Embryonic facial prominence (tissue), 1 donor: ENCODE measurements at regions not wholly inside any gene's neighbourhood (a gene's known extent, or its start where the extent isn't known, plus 50 kb on each side); places are given as distances from the start of the nearest gene placed in this dataset.
"Not testable (repeated sequence)": the region's sequence is repeated elsewhere in the genome, so short reads cannot be mapped to it uniquely, and the experiment has no call there.

ENCODE experiments used
- DNase-seq: peaks from one replicate; pipeline ENCODE4 v3.0.0-alpha.2; 2016; ENCODE audit errors: extremely low spot score

DNA sequence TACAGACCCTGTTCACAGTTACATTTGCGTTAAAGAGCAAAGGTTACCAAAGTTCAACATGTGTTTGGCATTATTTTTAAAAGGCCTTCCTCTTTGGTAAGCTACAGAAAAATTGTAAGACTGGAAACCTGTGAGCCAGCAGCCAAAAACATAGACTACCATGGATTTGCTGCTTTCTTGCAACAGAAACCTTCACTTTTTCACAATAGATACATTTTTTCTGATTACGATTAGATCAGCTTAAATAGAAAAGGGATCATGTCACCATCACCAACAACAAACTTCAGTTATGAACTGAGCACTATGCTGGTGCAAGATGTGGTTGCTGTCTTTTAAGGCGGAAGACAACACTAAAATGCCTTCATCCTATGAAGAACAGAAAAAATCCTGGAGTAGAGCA is 112.3 kb upstream of the MARCKS start:
- no peak for DNase-seq

DNA sequence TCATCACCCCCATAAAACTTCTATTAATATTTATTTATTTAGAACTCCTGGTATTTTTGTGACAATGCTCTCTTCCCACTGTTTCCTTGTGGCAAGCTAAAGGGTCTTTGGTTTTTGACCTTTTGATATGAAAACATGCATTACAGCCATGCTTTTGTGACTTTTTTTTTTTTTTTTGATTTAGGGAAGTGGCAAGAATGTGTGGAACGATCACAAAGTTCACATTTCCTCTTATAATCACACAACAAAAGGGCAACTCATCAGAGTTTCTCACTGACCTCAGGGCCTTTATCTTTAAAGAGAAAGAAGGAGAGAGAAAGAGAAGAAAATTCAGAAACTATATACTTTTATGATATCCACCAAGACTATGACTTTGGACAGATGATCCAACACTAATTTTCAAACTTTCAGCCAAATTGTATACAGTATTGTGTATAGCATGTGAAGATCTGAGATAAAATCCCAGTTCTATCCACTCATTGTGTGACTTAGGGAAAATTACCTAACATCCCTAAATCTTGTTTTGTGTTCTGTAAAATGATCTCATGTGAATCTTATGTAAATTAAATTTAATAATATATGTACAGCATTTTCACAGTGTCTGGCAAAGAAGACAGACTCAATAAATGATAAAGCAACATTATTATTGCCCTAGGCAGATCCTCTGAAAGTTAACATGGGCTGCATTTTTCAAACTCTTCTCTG is 106.8 kb upstream of the MARCKS start:
- DNase-seq, result no peak

DNA sequence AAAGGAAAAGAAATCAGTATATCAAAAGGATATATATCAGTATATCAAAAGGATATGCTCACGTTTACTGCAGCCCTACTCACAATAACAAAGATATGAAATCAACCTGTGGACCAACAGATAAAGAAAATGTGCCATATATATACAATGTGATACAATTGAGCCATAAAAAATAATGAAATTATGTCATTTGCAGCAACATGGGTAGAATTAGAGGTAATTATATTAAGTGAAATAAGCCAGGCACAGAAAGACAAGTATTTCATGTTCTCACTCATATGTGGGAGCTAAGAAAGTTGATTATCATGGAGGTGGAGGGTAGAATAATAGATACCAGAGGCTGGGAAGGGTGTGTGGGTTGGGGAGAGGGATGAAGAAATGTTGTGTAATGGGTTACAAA is 102.9 kb upstream of the MARCKS start:
- no peak for DNase-seq

DNA sequence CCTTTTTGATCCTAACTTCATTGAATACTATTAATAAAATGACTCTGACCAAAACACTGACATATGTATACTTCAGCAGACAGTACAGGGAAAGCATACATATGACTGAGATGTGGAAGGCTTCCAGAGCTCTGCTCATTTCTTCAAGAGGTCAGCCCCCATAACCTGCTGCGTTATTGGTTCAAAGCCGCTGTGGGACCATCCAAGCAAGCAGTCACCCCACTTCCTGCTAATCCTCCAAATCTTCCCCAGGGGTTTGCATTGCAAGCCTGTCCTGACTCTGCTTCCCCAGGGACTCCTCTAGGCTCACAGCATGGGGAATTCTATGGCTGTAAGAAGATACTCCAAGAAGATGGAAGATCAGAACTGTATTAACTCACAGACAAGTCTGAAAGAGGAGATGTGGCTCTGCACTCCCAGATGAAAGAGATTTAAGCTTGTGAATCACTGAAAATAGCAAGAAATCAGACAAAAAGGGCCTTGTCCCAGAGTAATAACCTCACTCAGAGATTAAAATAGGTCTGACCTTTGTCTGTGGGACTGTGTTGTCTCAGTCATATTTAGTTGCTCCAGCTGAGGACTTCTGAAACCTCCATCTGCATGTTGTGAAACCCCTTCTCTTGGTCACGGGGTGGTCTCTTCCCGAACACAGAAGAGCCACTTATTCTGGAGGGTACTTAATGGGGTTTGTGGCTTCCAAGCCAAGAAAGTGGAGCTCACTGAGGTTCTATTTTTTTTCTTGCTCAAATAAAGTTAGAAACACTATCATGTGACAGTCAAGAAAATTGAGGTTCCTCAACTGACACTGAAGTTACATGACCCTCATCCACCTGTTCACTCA is 101.5 kb upstream of the MARCKS start:
- no peak for DNase-seq

DNA sequence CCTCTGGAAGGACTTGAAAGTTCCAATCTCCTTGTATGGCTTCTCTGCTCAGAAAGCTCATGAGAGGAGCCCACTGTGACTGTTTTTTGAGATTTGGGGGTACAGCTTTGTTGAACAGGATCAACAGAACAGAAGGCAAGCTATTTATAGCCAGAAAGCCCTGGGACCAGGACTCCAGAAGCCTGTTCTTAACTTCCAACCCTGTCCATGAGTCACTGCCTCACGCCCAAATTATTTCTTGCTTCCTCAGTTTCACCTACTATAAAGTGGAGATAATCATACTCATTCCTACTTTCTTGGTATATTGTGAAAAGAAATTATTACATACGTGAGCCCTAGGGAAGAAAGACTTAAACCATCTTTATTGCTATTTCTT is 100.9 kb upstream of the MARCKS start:
- no peak for DNase-seq

DNA sequence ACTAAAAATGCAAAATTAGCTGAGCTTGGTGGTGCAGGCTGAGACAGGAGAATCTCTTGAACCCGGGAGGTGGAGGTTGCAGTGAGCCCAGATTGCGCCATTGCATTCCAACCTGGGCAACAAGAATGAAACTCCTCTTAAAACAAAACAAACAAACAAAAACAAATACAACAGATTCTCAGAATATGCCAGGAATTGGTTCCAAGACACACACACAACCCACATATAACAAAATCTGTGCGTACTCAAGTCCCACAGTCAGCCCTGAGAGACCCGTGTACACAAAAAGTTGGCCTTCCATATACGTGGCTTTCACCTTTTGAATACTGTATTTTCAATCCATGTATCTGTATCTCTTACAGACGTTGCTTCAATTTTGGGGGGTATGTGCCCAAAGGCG is 98.9 kb upstream of the MARCKS start:
- DNase-seq, result no peak

DNA sequence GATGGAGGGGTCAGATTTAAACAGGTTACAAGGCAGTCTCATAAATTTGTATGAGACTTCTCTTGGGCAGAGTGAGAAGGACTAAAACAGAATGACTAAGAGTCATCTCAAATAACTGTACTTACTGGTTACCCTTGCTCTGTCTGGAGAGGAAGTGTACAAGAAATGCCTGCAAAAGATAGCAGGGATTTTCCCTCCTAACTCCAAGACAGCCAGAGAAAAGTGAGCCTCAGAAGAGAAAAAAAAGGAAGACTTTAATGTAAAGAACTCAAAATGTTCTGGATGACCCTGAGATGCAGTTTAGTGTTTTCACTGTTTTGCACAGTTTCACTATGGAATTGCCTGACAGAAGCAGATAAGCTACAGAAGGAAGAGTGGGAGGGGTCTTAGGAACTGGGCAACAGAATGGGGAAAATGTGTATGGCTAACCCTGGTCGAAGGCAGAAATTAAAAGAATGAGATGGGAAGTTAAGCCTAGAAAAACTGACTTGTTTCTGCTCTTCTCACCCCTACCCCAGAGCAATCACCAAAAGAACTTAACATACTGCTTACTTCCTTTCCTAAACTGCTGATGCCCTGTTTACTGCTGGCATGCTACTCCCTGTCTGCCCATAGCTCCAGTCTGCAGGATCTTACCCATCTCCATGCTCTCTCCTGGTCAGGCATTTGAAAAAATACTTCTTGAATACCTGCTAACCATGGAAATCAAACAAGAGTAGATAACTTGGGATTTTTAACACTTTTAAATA is 98.1 kb upstream of the MARCKS start:
- no peak for DNase-seq

DNA sequence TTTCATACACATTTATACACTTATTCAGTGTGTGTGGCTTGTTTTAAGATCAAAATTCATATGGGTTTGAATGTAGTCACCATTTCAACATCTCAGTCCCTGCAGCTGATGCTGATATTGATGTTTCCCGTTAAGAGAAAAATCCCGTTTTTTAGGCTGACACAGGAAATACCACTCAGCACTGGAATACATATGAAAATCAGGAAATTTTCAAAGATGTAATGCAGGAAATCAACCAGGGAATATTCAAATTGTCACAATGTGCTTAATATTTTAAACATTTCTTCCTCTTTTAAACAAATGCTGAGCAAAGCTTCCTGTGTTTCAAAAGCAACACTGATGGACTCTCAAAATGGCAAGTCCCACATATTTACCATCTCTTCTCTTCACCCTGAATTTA is 94.5 kb upstream of the MARCKS start:
- no peak for DNase-seq

DNA sequence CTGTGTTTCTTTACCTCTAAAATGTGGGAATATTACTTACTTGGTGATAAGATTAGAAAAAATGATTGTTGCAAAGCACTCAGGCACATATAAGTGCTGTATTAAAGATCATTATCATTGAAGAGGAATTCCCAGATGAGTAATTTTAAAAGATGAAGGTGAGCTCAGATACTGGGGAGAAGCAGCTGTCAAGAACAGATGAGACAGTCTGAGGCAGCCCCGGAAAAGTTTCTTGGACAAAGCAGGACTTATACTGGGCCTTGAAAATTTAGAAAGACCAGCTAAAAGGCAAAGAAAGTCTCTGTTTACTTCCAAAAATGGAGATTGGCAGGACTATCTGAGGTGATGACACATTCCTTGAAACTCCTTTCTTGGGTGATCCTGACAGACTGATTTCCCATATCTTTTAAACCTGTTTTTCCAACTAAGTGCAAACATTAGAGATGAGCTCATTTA is 93.8 kb upstream of the MARCKS start:
- no peak for DNase-seq

DNA sequence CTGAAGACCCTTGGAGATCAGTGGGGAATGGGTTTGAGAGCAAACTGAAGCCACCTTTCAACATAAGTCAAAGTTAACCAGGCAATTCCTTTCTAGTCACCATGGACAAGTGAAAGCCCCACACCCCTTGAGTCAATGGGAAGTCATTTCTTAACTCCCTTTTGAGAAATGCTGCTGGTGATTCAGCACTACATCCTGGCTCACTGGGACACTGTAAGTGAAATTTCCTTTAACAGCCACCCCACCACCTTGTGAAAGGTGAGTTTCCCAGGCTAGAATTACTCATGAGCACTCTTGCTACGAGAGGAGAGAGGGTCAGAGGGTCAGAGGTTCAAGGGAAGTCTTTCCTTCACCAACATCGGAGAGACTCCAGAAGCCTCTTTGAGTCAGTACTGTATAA is 93.3 kb upstream of the MARCKS start:
- DNase-seq, result no peak

DNA sequence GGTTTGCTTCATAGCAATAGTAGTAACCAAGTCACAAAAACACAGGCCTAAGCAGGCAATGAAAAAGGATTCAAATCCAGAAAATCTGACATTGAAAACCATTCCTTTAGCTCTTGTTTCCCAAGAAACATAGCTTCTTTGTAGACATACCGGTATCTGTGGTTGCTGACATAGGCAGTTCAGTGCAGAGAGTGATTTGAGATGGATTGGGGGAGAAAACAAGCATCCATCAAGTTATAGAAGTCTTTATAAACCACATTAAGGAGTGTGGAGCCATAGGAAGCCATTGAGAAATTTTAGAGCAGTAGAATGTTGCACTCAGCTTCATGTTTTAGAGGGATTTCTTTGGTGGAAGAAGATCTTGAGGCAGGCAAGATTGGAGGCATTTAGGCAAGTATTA is 91.2 kb upstream of the MARCKS start:
- no peak for DNase-seq

DNA sequence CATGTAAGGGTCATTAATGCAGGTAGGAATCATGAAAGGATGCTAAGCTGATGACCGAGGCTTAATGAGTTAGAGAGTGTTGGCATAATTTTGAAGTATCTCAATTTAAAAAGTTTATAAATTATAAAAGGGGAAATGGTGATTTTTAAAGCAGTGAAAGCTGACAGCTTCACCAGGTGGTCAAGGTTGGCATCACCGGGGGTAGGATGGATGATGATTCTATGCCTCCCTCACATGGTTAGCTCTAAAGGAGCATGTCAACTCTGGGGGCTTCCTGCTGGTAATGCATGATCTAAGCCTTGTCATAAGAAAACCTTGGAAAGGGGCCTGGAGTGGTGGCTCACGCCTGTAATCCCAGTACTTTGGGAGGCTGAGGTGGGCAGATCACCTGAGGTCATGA is 89.2 kb upstream of the MARCKS start:
- DNase-seq, result no peak

DNA sequence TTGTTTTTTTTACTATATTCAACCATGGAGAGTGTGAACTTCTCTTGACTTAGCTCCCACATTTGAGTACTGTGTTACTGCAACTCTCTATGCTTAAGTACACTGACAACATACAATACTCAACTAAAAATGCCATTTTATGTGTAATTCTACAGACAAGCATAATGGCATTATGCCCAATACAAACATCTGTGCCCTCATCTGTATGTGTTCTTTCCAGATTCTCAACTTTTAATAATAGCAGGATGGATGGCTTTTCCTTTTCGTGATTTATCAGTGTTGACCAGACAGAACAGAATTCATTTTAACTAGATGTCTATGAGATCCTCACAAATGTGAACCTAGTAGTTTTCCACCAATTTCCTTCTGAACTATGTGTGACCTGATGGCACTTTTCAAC is 84.2 kb upstream of the MARCKS start:
- DNase-seq, result no peak

DNA sequence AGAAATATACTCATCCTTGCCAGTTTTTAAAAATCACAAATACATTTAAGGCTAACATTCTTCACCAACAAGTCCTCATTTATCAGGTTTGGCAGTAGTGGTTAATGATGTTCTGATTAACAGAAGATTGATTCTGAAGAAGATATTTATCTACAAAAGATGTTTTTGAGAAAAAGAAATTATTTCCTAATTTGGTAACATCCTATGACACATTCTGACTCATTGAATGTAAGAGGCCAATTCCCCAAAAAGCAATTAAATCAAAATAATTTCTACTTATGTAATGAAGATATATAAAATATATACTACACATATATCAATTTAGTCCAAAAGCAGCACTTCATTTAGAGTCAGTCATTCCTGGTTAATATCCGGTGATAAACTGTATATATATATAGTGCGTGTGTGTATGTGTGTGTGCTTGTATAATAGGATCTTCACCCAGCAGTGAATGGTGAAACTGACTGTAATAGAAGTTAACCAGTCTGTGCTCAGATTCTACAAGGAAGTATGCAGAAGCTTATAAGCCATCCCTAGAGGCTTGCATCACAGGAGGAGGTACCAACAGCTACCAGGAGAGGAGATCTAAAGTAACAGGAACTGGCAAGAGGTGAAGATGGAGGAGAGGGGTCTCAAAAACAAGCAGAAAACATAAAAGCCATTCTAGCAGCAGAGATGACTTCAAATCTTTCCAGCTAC is 82.9 kb upstream of the MARCKS start:
- DNase-seq, result no peak

DNA sequence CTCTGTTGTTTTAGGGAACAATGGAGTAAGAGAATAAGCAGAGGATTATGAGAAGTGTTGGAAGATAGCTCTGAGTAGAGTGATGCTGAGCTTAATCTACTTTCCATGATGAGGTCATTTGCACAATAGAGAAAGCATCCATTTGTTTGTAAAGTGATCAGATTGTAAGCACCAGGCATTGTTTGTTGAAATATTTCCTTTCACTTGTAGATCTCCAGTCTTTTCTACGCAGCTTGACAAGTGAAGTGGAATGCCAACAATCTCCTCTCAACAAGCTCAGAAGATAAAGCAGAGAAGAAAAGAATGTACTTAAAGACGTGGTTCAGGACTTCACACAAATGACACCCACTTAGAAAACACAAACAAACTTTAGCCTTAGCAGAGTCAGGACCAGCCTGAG is 80.1 kb upstream of the MARCKS start:
- no peak for DNase-seq

DNA sequence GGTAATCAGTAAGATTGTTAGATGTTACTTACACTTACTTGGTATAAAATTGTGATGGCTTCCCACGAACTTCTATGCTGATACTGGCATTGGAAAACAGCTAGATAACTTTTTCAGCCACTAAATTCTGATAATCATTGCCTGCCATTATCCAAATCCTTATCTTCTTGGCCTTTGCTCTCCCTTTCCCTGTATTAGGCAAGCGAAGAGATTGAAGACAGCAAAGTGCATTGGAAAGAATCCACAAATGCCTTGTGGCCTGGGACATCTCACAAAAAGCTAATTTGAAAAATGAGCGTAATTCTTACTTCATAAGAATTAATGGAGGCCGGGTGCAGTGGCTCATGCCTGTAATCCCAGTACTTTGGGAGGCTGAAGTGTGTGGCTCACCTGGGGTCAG is 79.5 kb upstream of the MARCKS start:
- DNase-seq, result no peak

DNA sequence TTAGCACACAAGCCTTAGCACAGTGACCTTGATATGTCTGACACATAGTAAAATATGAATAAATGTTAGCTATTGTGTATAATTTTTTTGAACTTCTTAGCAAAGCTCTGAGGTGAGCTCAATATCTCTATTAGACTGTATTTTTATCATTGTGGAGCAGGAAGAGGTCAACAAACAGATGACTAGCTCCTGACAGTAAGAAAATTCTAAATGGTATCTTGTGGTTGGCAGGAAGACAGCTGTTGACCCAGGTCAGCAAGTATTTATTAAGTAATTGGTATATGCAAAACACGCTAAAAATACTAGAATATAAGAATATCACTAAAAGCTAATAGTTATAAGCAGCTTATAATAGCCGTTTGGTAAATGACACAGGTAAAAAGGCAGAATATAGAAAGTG is 77.5 kb upstream of the MARCKS start:
- no peak for DNase-seq

DNA sequence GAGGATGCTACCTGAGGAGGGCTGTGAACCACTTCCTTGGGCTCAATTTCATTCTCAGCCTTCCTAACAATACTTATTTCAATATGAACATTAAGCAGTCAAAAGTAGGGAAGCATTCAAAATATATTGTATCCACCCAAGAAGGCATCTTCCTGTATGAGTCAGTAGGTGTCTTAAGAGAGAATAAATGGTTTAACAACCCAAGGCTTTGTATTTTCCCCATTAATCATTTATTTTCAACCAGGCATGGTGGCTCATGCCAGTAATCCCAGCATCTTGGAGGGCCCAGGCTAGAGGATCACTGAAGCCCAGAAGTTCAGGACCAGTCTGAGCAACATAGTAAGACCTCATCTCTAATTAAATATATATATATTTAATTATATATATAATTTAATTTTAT is 74.5 kb upstream of the MARCKS start:
- no peak for DNase-seq

DNA sequence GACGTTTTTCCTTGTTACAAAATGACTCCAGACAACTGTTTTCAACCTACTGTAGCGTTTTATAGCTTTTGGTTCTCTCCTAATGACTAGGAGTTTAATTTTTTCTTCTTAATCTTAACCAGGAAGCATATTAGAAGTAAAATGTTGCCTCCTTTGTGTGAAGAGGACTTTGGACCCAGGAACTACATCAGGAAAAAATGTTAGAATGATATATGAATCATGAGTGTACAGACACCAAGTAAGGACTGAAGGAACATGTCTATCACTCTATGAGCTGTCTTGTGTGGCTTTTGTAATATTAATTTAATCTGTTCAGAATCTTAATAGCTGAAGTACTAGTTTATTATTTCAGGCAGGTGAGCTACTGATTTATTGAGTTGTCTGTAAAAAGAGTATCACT is 71.0 kb upstream of the MARCKS start:
- DNase-seq, result no peak

DNA sequence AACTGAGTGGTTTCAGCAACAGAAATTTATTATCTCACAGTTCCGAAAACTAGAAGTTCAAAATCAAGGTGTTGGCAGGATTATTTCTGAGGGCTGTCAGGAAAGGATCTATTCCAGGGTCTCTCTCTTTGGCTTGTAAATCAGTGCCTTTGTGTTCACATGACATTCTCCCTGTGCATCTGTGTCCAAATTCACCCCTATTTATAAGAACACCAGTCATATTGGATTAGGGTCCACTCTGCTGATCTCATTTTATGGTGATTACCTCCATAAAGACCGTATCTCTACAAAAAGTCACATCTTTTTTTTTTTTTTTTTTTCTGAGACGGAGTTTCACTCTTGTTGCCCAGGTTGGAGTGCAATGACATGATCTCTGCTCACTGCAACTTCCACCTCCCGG is 68.6 kb upstream of the MARCKS start:
- DNase-seq, result no peak

DNA sequence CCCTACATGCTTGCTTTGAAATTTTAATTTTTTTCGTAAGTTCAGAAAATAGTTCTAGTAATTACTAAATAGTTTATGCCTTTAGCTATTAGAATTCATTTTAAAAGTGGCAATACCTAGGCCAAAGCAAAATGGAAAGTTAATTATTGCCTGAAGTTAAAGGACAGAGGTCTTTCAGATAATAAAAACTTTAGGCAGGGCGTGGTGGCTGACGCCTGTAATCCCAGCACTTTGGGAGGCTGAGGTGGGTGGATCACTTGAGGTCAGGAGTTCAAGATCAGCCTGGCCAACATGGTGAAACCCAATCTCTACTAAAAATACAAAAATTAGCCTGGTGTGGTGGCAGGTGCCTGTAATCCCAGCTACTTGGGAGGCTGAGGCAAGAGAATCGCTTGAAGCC is 65.9 kb upstream of the MARCKS start:
- not testable (repeated sequence) for DNase-seq

DNA sequence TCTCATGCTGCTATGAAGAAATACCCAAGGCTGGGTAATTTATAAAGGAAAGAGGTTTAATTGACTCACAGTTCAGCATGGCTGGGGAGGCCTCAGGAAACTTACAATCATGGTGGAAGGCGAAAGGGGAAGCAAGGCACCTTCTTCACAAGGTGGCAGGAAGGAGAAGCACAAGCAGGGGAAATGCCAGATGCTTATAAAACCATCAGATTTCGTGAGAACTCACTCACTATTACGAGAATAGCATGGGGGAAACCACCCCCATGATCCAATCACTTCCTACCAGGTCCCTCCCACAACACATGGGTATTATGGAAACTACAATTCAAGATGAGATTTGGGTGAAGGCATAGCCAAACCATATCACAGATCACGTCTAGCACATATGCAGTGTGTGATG is 61.8 kb upstream of the MARCKS start:
- DNase-seq, result not testable (repeated sequence)
